ENCODE measurements at regions not wholly inside any gene's neighbourhood (a gene's known extent, or its start where the extent isn't known, plus 50 kb on each side); places are given as distances from the start of the nearest gene placed in this dataset.
A peak's percentile ranks its signal among the peaks of the same experiment; 100 is the strongest.

GRCh38 chr18:41829647-41830516 is 125.2 kb upstream of the PIK3C3 start:
- no peak for DNase-seq

- no peak for DNase-seq
These were observed 126.9 kb upstream of the PIK3C3 start for GRCh38 chr18:41828137-41828536.

GRCh38 chr18:41820784-41821183 is 134.2 kb upstream of the PIK3C3 start:
- no peak for DNase-seq

GRCh38 chr18:41818381-41819355 is 136.4 kb upstream of the PIK3C3 start:
- no peak for DNase-seq

GRCh38 chr18:41814651-41815050 is 140.4 kb upstream of the PIK3C3 start:
- no peak for DNase-seq

GRCh38 chr18:41809652-41810051 is 145.4 kb upstream of the PIK3C3 start:
- DNase-seq = no peak

GRCh38 chr18:41805341-41805740 is 149.7 kb upstream of the PIK3C3 start:
- DNase-seq = no peak

GRCh38 chr18:41798879-41799278 is 156.2 kb upstream of the PIK3C3 start:
- no peak for DNase-seq

GRCh38 chr18:41790687-41791086 is 164.3 kb upstream of the PIK3C3 start:
- no peak for DNase-seq

- DNase-seq = no peak
These were observed 166.0 kb upstream of the PIK3C3 start for GRCh38 chr18:41789001-41789400.

- DNase-seq = no peak
These were observed 171.2 kb upstream of the PIK3C3 start for GRCh38 chr18:41783879-41784278.

- DNase-seq = no peak
These were observed 171.8 kb upstream of the PIK3C3 start for GRCh38 chr18:41783065-41783818.

GRCh38 chr18:41771973-41772372 is 183.1 kb upstream of the PIK3C3 start:
- no peak for DNase-seq

- DNase-seq = no peak
These were observed 185.8 kb upstream of the PIK3C3 start for GRCh38 chr18:41769265-41769664.

GRCh38 chr18:41768467-41768866 is 186.6 kb upstream of the PIK3C3 start:
- no peak for DNase-seq

- peak; percentile 29 for DNase-seq
These were observed 187.1 kb upstream of the PIK3C3 start for GRCh38 chr18:41767960-41768359.

GRCh38 chr18:41765460-41765859 is 189.6 kb upstream of the PIK3C3 start:
- no peak for DNase-seq

- no peak for DNase-seq
These were observed 191.7 kb upstream of the PIK3C3 start for GRCh38 chr18:41763361-41763760.

- peak; percentile 90 for DNase-seq
These were observed 193.6 kb upstream of the PIK3C3 start for GRCh38 chr18:41761333-41762018.

- DNase-seq = no peak
These were observed 196.5 kb upstream of the PIK3C3 start for GRCh38 chr18:41758534-41758933.

- no peak for DNase-seq
These were observed 198.9 kb upstream of the PIK3C3 start for GRCh38 chr18:41756141-41756540.

- no peak for DNase-seq
These were observed 200.7 kb upstream of the PIK3C3 start for GRCh38 chr18:41754332-41754731.

Measured in fibroblast of skin of right quadriceps (primary cell).